Choroid plexus epithelial cell (primary cell): ENCODE measurements at regions not wholly inside any gene's neighbourhood (a gene's known extent, or its start where the extent isn't known, plus 50 kb on each side); places are given as distances from the start of the nearest gene placed in this dataset.

Source experiments
- DNase-seq: peaks from one replicate; pipeline ENCODE4 v3.0.0-alpha.2; 2010; ENCODE audit warnings: low read depth
- H3K4me3 ChIP-seq: 2 replicates; pipeline ENCODE4 v1.5.1; 2011; ENCODE audit warnings: low read depth, mild to moderate bottlenecking, control low read depth, low read length, moderate library complexity
- CTCF ChIP-seq: conservative IDR thresholded peaks from 2 replicates; pipeline ENCODE4 v1.5.1; 2011; ENCODE audit warnings: low read depth, mild to moderate bottlenecking, control low read depth, inconsistent platforms, low read length, moderate library complexity

GRCh38 chr6:14058029-14058695 lies 59.4 kb upstream of the CD83 start:
- no peak for TF ChIP-seq CTCF
- DNase-seq: no peak

DNA sequence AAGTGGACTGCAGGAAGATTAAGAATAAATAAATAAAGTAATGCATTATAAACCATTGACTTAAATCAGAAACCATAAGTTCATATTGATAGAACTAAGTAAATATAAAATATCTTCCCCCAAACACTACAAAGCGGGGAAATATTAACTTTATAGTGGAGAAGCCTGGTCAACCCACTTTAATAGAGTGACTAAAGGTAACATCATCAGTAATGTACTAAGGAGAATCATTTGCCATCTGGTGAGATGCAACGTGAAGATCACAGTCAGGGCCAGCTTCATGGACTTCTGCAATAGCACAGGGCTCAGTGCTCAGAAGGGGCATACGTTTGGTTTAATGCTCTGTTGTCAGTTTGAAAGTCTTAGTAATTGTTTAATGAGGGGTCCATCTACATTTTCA lies 58.8 kb upstream of the CD83 start:
- no peak for DNase-seq
- TF ChIP-seq CTCF: no peak
- H3K4me3 ChIP-seq: no peak overlapping the region

More at GRCh38 chr6:14058029-14058695, 59.4 kb upstream of the CD83 start:
- no peak overlapping the region for H3K4me3 ChIP-seq

DNA sequence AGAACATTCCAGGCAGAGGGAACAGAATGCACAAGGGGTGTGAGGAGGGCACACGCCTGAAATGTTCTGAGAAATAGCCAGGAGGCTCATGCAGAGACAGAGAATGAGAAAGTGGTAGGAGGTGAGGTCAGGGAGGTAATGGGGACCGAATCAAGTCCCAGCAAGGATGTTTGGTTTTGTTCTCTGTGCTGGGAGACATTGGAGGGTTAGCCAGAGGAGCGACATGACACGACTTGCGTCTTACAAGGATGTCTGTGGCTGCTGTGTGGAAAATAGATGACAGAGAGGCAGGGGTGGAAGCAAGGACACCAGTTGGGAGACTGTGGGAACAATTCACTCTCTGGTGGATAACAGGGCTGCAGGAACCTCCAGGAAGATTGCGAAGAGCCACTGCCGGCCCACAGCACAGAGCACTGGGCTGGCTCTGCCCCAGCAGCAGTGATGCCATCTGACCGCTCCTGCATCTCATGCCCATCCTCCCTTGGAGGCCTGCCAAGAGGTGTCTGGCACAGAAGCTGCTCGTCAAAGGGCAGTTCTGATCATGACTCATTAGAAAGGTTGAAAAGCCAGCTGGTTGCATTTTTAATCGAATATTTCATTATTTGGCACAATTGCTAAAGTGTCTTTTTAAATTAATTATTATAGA lies 57.7 kb upstream of the CD83 start:
- DNase-seq: no peak
- TF ChIP-seq CTCF: no peak
- no peak overlapping the region for H3K4me3 ChIP-seq

DNA sequence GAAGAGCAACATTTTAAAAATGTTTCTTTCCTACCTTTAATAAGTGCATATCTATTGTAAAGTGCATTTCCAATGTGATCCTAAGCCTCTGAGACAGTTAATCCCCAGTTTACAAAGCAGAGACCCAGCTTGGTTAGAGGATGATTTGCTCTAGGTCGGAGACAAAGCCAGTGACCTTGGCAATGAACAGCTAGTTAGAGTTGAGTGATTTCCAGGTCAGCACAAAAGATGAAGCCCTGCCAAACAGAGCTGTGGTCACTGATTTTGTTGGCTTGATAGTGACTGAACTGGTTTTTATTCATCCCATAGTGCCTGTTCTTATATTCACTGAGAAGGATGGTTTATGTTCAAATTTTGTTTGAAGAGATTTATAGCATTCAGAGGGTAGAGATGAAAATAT lies 56.6 kb upstream of the CD83 start:
- H3K4me3 ChIP-seq: no peak overlapping the region
- TF ChIP-seq CTCF: no peak
- DNase-seq: no peak

DNA sequence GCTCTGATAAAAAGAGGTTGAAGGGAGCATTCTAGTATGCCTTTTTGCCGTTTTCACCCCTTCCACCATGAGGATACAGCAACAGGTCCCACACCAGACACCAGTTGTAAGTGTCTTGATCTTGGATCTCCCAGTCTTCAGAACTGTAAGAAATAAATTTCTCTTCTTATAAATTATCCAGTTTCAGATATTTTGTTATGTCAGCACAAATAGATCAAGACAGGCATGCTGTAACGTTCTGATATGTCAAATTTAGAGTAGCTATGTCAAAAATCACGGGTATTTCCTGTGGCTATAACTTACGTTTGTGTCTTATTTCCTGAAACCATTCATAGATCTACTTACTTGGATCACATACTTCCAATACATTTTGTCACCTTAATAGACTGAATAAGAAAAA lies 55.9 kb upstream of the CD83 start:
- no peak for DNase-seq
- TF ChIP-seq CTCF: no peak

DNA sequence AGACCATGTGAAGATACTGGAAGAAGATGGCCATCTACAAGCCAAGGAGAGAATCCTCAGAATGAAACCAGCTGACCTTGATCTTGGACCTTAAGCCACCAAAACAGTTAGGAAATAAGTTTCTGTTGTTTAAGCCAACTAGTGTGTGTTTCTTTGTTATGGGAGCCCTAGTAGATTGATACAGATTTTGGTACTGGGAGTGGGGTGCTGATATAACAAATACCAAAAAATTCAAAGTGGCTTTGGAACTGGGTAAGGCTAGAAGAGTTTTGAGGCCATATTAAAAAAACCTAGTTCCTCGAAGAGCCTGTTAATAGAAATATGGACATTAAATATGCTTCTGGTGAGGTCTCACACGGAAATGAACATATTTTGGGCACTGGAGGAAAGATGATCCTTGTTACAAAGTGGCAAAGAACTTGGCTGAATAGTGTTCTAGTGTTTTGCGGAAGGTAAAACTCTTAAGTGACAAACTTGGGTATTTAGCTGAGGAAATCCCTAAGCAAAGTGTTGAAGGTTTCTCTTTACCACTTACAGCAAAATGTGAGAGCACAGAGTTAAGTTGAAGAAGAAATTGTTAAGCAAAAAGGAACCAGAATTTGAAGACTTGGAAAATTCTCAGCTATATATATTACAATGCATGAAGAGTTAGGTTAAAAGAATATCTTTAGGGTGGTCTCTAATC lies 55.1 kb upstream of the CD83 start:
- TF ChIP-seq CTCF: no peak
- no peak for DNase-seq

More for the DNA sequence above, 55.9 kb upstream of the CD83 start:
- no peak overlapping the region for H3K4me3 ChIP-seq

More for the DNA sequence above, 55.1 kb upstream of the CD83 start:
- no peak overlapping the region for H3K4me3 ChIP-seq
